CD4-positive, alpha-beta T cell treated with Interleukin-10 for 1 hour (primary cell): ENCODE measurements at regions not wholly inside any gene's neighbourhood (a gene's known extent, or its start where the extent isn't known, plus 50 kb on each side); places are given as distances from the start of the nearest gene placed in this dataset.

Experiments
- DNase-seq: peaks from one replicate; pipeline ENCODE4 v3.0.0-alpha.2; 2020

- no peak for DNase-seq
Observed at GRCh38 chr16:17724242-17724898, 253.6 kb upstream of the XYLT1 start.

- no peak for DNase-seq
Observed at GRCh38 chr16:17723531-17724134, 252.9 kb upstream of the XYLT1 start.

- no peak for DNase-seq
Observed at GRCh38 chr16:17718495-17718894, 247.7 kb upstream of the XYLT1 start.

GRCh38 chr16:17705847-17706246 lies 235.1 kb upstream of the XYLT1 start:
- no peak for DNase-seq

GRCh38 chr16:17696616-17697015 lies 225.9 kb upstream of the XYLT1 start:
- DNase-seq: no peak

- no peak for DNase-seq
Observed at GRCh38 chr16:17692484-17692883, 221.7 kb upstream of the XYLT1 start.

- DNase-seq: no peak
Observed at GRCh38 chr16:17691899-17692176, 221.1 kb upstream of the XYLT1 start.

- DNase-seq: no peak
Observed at GRCh38 chr16:17691106-17691898, 220.5 kb upstream of the XYLT1 start.

GRCh38 chr16:17685447-17685846 lies 214.7 kb upstream of the XYLT1 start:
- no peak for DNase-seq

GRCh38 chr16:17683281-17683680 lies 212.5 kb upstream of the XYLT1 start:
- DNase-seq: no peak

- DNase-seq: no peak
Observed at GRCh38 chr16:17676171-17676570, 205.4 kb upstream of the XYLT1 start.

GRCh38 chr16:17668386-17668785 lies 197.6 kb upstream of the XYLT1 start:
- DNase-seq: no peak

GRCh38 chr16:17666293-17666692 lies 195.5 kb upstream of the XYLT1 start:
- DNase-seq: no peak

- no peak for DNase-seq
Observed at GRCh38 chr16:17658881-17659280, 188.1 kb upstream of the XYLT1 start.

- DNase-seq: no peak
Observed at GRCh38 chr16:17657045-17657444, 186.3 kb upstream of the XYLT1 start.

- no peak for DNase-seq
Observed at GRCh38 chr16:17654571-17654970, 183.8 kb upstream of the XYLT1 start.

- DNase-seq: no peak
Observed at GRCh38 chr16:17654142-17654541, 183.4 kb upstream of the XYLT1 start.

- no peak for DNase-seq
Observed at GRCh38 chr16:17647879-17648872, 177.4 kb upstream of the XYLT1 start.

GRCh38 chr16:17643935-17644334 lies 173.2 kb upstream of the XYLT1 start:
- DNase-seq: no peak

- DNase-seq: no peak
Observed at GRCh38 chr16:17641990-17642389, 171.2 kb upstream of the XYLT1 start.

GRCh38 chr16:17638134-17638533 lies 167.4 kb upstream of the XYLT1 start:
- no peak for DNase-seq

- DNase-seq: no peak
Observed at GRCh38 chr16:17635183-17635582, 164.4 kb upstream of the XYLT1 start.
